ENCODE measurements at regions not wholly inside any gene's neighbourhood (a gene's known extent, or its start where the extent isn't known, plus 50 kb on each side); places are given as distances from the start of the nearest gene placed in this dataset.

GRCh38 chr12:132433641-132434395 is 56.1 kb upstream of the FBRSL1 start:
- TF ChIP-seq CTCF (IDR thresholded peaks at IDR 0.05; ENCODE audit: insufficient read depth, low read depth, low read length), result no peak
- TF ChIP-seq EZH2 (IDR thresholded peaks at IDR 0.05; ENCODE audit: insufficient read depth, low read length), result no peak

Measured in astrocyte (in vitro differentiated cells and primary cell).